Kidney (tissue), 13 donors: ENCODE measurements at regions not wholly inside any gene's neighbourhood (a gene's known extent, or its start where the extent isn't known, plus 50 kb on each side); places are given as distances from the start of the nearest gene placed in this dataset.

ENCODE experiments used
- DNase-seq, 5 donors: peaks; one replicate each; pipeline ENCODE4 v3.0.0-alpha.2; 2013 to 2020
- FAIRE-seq: peaks from 2 replicates; lab custom pipeline; 2012; peaks lifted over from hg19 to GRCh38; lab: Jason Lieb, UNC
- H3K27ac ChIP-seq, 2 donors: one replicate each; pipeline ENCODE4 v1.7.0; 2013; ENCODE audit warnings: low read depth in 2 of 2, low read length in 2 of 2, inconsistent platforms in 1 of 2
- H3K27me3 ChIP-seq: one replicate; pipeline ENCODE4 v1.7.1; 2013; ENCODE audit warnings: low read length, inconsistent platforms; ENCODE audit not compliant: control insufficient read depth, insufficient read depth
- H3K36me3 ChIP-seq, 3 donors: one replicate each; pipeline versions ENCODE4 v1.7.0 to v1.7.1; 2013; ENCODE audit warnings: low read length in 3 of 3, control low read depth in 1 of 3, inconsistent platforms in 1 of 3; ENCODE audit not compliant: insufficient read depth in 3 of 3, control insufficient read depth in 2 of 3
- H3K4me1 ChIP-seq, 3 donors: one replicate each; pipeline versions ENCODE4 v1.7.0 to v1.7.1; 2013; ENCODE audit warnings: low read length in 3 of 3, inconsistent platforms in 1 of 3, low read depth in 1 of 3; ENCODE audit not compliant: control insufficient read depth in 2 of 3, insufficient read depth in 2 of 3
- H3K4me3 ChIP-seq, 3 donors: one replicate each; pipeline versions ENCODE4 v1.7.0 to v1.8.1; 2013; ENCODE audit warnings: low read length in 3 of 3, control low read depth in 1 of 3, inconsistent platforms in 1 of 3
- H3K9ac ChIP-seq, 3 donors: one replicate each; pipeline versions ENCODE4 v1.7.0 to v1.7.1; 2013; ENCODE audit warnings: low read length in 3 of 3, control low read depth in 1 of 3, inconsistent platforms in 1 of 3
- H3K9me3 ChIP-seq, 3 donors: one replicate each; pipeline versions ENCODE4 v1.7.0 to v1.7.1; 2013; ENCODE audit warnings: low read length in 3 of 3, control low read depth in 1 of 3, inconsistent platforms in 1 of 3; ENCODE audit not compliant: control insufficient read depth in 2 of 3, insufficient read depth in 1 of 3
- CTCF ChIP-seq: IDR thresholded peaks from 3 replicates; pipeline ENCODE4 v1.5.1; 2012; ENCODE audit warnings: mild to moderate bottlenecking, moderate library complexity, borderline replicate concordance; ENCODE audit not compliant: insufficient read depth; ENCODE audit errors: extremely low read depth
- intact Hi-C: fragments of 100-400 bp; cut with DNase I; formaldehyde crosslinking; loops from one replicate; pipeline ENCODE4 v1.11.1; 2022
- donor health status: control.
- donor health status: control.
- donor health status: control.
- donor health status: control.
- donor health status: control.
- donor health status: DM: yes; HTN: yes; CAD: no.
- donor health status: Normal renal cell carcinoma (clear cell type).

GRCh38 chr1:103190766-103191165 lies 82.4 kb upstream of the COL11A1 start:
- no peak for TF ChIP-seq CTCF
- no peak overlapping the region for H3K4me3 ChIP-seq
- DNase-seq (no peak), FAIRE-seq (no peak)
- H3K27me3 ChIP-seq = no peaks in the 10 kb centered on the region
- intact Hi-C loops = no loop called here
- H3K4me1 ChIP-seq = no peaks in the 10 kb centered on the region
- H3K27ac ChIP-seq = no peak overlapping the region
- H3K9ac ChIP-seq = no peak overlapping the region
- no peaks in the 10 kb centered on the region for H3K36me3 ChIP-seq
- H3K9me3 ChIP-seq = no peaks in the 10 kb centered on the region

GRCh38 chr1:103187673-103188072 lies 79.4 kb upstream of the COL11A1 start:
- no peak for TF ChIP-seq CTCF
- no peak overlapping the region for H3K4me3 ChIP-seq
- no peak overlapping the region for H3K27ac ChIP-seq
- no peaks in the 10 kb centered on the region for H3K4me1 ChIP-seq
- no peak overlapping the region for H3K9ac ChIP-seq
- intact Hi-C loops = no loop called here
- FAIRE-seq (no peak), DNase-seq (no peak)
- H3K36me3 ChIP-seq = no peaks in the 10 kb centered on the region
- H3K9me3 ChIP-seq = no peaks in the 10 kb centered on the region
- H3K27me3 ChIP-seq = no peaks in the 10 kb centered on the region

GRCh38 chr1:103180660-103181059 lies 72.3 kb upstream of the COL11A1 start:
- Histone ChIP-seq H3K27ac (no peak overlapping the region), H3K36me3 (no peaks in the 10 kb centered on the region), H3K4me1 (no peaks in the 10 kb centered on the region), H3K9me3 (no peaks in the 10 kb centered on the region), H3K9ac (no peak overlapping the region), H3K27me3 (no peaks in the 10 kb centered on the region), H3K4me3 (no peak overlapping the region)
- intact Hi-C loops = no loop called here
- FAIRE-seq = no peak
- DNase-seq = peak in 1 of 5 donors; percentile 1
- TF ChIP-seq CTCF = no peak

GRCh38 chr1:103177108-103177775 lies 68.9 kb upstream of the COL11A1 start:
- intact Hi-C loops = no loop called here
- no peak for DNase-seq
- Histone ChIP-seq H3K9ac (no peak overlapping the region), H3K27me3 (no peaks in the 10 kb centered on the region), H3K9me3 (no peaks in the 10 kb centered on the region), H3K36me3 (no peaks in the 10 kb centered on the region), H3K27ac (no peak overlapping the region), H3K4me1 (no peaks in the 10 kb centered on the region), H3K4me3 (no peak overlapping the region)
- TF ChIP-seq CTCF = no peak
- FAIRE-seq = no peak
